ENCODE measurements at regions not wholly inside any gene's neighbourhood (a gene's known extent, or its start where the extent isn't known, plus 50 kb on each side); places are given as distances from the start of the nearest gene placed in this dataset.
"Not testable (repeated sequence)": the region's sequence is repeated elsewhere in the genome, so short reads cannot be mapped to it uniquely, and the experiment has no call there.

GRCh38 chr4:54587107-54587891 is 70.5 kb upstream of the KIT start:
- DNase-seq = no peak

- DNase-seq = no peak
Measured at GRCh38 chr4:54588404-54588803, 69.4 kb upstream of the KIT start.

DNA sequence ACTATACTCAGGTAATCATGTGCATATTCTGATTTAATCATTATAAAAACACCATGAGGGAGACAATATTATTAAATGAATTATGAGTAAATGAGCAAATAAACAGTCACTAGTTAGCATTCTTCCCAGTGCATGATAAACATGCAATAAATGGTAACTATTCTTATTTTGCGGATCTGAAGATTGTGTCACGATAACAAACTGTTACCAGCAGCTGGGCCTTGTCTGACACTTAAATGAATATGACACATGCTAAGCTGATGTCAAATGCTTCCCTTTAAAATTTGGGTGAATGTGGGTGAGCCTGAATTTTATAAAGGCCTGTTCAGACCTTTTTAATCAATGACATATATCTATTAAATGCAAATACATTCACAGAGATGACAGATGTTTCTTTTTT is 68.2 kb upstream of the KIT start:
- no peak for DNase-seq

DNA sequence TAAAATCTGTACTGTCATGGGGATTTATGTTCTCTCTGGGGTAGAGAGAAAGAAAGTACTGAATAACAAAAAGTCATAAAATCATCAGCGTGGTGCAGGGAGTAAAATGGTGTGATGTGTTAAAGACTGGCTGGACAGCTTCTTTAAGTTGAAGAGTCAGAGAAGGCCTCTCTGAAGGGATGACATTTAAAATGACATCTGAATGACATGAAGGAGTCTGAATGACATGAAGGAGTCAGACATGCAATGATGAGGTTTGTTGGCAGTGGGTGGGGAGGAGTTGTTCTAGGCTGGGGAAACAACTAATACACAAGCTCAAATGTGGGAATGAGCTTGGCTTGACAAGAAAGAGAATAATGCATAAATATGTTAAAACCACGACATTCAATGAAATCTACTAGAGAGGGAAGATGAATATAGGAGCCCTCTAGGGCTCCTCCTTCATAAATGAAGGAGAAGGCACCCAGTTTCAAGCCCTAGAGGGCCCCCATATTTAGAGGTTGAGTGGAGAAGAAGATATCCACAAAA is 63.9 kb upstream of the KIT start:
- DNase-seq = no peak

DNA sequence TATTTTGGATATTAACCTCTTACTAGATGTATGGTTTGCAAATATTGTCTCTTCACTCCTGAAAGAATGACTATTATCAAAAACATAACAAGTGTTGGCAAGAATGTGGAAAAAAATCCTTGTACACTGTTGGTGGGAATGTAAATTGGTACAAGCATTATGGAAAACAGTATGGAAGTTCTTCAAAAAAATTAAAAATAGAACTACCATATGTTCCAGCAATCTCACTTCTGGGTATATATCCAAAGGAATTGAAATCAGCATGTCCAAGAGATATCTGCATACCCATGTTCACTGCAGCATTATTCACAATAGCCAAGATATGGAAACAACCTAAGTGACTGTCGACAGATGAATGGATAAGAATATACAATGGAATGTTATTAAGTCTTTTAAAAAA is 61.6 kb upstream of the KIT start:
- DNase-seq = no peak

- DNase-seq = not testable (repeated sequence)
Measured at GRCh38 chr4:54597678-54598077, 60.1 kb upstream of the KIT start.

- not testable (repeated sequence) for DNase-seq
Measured at GRCh38 chr4:54602175-54602574, 55.6 kb upstream of the KIT start.

GRCh38 chr4:54607067-54607466 is 50.7 kb upstream of the KIT start:
- peak; percentile 80 to 90 for DNase-seq

DNA sequence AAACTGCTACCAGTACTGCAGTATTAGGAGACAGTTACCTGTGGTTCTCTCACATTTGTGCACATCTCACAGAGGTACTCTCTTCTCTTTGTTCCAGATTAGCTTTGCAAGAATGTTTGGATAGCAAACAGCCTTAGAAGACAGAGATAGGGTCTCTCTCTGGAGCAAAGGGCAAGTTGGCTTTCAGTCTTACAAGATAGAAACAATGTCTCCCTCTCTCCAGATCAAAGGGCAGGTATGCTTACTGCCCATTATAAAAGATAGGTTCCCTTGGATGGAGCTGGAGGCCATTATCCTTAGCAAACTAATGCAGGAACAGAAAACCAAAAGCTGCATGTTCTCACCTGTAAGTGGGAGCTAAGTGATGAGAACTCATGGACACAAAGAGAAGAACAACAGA is 50.2 kb upstream of the KIT start:
- DNase-seq = no peak

All from NCI-H524 (cell line).